HEK293T (cell line): ENCODE measurements at regions not wholly inside any gene's neighbourhood (a gene's known extent, or its start where the extent isn't known, plus 50 kb on each side); places are given as distances from the start of the nearest gene placed in this dataset.

Experiments used
- CTCF ChIA-PET: fragments of 350-600 bp; formaldehyde crosslinking; extraction: SDS; loops from one replicate; lab custom pipeline; 2021; ENCODE audit warnings: antibody characterized with exemption, inconsistent platforms; lab: Yijun Ruan, JAX
- POLR2A ChIA-PET: fragments of 350-600 bp; formaldehyde crosslinking; extraction: SDS; loops from one replicate; lab custom pipeline; 2020; ENCODE audit warnings: antibody characterized with exemption, inconsistent platforms; lab: Yijun Ruan, JAX
- DNase-seq: peaks from one replicate; pipeline ENCODE4 v3.0.0; 2012; ENCODE audit warnings: mixed read lengths; ENCODE audit errors: extremely low spot score
- ARNT ChIP-seq: fragments of 450-650 bp; IDR thresholded peaks from 2 replicates; pipeline ENCODE4 v1.6.1; 2017; ENCODE audit warnings: mild to moderate bottlenecking
- BHLHE40 ChIP-seq: fragments of 450-650 bp; IDR thresholded peaks from 2 replicates; pipeline ENCODE4 v1.6.1; 2016; ENCODE audit warnings: mild to moderate bottlenecking, moderate library complexity, borderline replicate concordance
- CTBP1 ChIP-seq: fragments of 450-650 bp; IDR thresholded peaks from 2 replicates; pipeline ENCODE4 v1.6.1; 2016; ENCODE audit warnings: borderline replicate concordance
- ELF4 ChIP-seq: fragments of 450-650 bp; IDR thresholded peaks from 2 replicates; pipeline ENCODE4 v1.6.1; 2017; ENCODE audit warnings: antibody characterized with exemption
- FOXA1 ChIP-seq: fragments of 450-650 bp; IDR thresholded peaks from 2 replicates; pipeline ENCODE4 v1.6.1; 2016; ENCODE audit warnings: mild to moderate bottlenecking
- FOXK2 ChIP-seq: fragments of 450-650 bp; IDR thresholded peaks from 2 replicates; pipeline ENCODE4 v1.6.1; 2016; ENCODE audit warnings: mild to moderate bottlenecking
- FOXM1 ChIP-seq: fragments of 450-650 bp; IDR thresholded peaks from 2 replicates; pipeline ENCODE4 v1.6.1; 2017; ENCODE audit warnings: mild to moderate bottlenecking, borderline replicate concordance
- HDGF ChIP-seq: fragments of 450-650 bp; IDR thresholded peaks from 2 replicates; pipeline ENCODE4 v1.6.1; 2017; ENCODE audit warnings: antibody characterized with exemption, borderline replicate concordance
- L3MBTL2 ChIP-seq: fragments of 450-650 bp; conservative IDR thresholded peaks from 2 replicates; pipeline ENCODE4 v1.6.1; 2016; ENCODE audit warnings: mild to moderate bottlenecking
- LEF1 ChIP-seq: fragments of 450-650 bp; IDR thresholded peaks from 2 replicates; pipeline ENCODE4 v1.6.1; 2017; ENCODE audit warnings: mild to moderate bottlenecking, borderline replicate concordance
- NFRKB ChIP-seq: fragments of 450-650 bp; IDR thresholded peaks from 2 replicates; pipeline ENCODE4 v1.6.1; 2016; ENCODE audit warnings: mild to moderate bottlenecking, moderate library complexity
- PKNOX1 ChIP-seq: fragments of 450-650 bp; IDR thresholded peaks from 2 replicates; pipeline ENCODE4 v1.6.1; 2016
- SP1 ChIP-seq: fragments of 450-650 bp; IDR thresholded peaks from 2 replicates; pipeline ENCODE4 v1.6.1; 2017
- SUZ12 ChIP-seq: fragments of 450-650 bp; IDR thresholded peaks from 2 replicates; pipeline ENCODE4 v1.6.1; 2016; ENCODE audit warnings: mild to moderate bottlenecking
- TARDBP ChIP-seq: fragments of 450-650 bp; IDR thresholded peaks from 2 replicates; pipeline ENCODE4 v1.6.1; 2016
- ZNF384 ChIP-seq: fragments of 450-650 bp; IDR thresholded peaks from 2 replicates; pipeline ENCODE4 v1.6.1; 2016

- TF ChIP-seq BHLHE40 (no peak), FOXA1 (no peak), SP1 (no peak), ELF4 (no peak), FOXM1 (no peak), LEF1 (no peak), FOXK2 (no peak), L3MBTL2 (no peak), PKNOX1 (no peak), NFRKB (no peak), ZNF384 (no peak), ARNT (no peak), SUZ12 (no peak), TARDBP (no peak), HDGF (no peak), CTBP1 (no peak)
- ChIA-PET POLR2A (no interaction called here), CTCF (interaction anchor here (0.8 kb wide), 1 partner anchor 74 kb away, joined by 4 read pairs; no protein-coding TSS in a partner anchor)
- DNase-seq = no peak
Measured at GRCh38 chr4:53730031-53730805, 138.9 kb upstream of the LNX1 start.

- TF ChIP-seq NFRKB (no peak), ARNT (no peak), FOXM1 (no peak), FOXK2 (no peak), L3MBTL2 (no peak), LEF1 (no peak), ELF4 (no peak), PKNOX1 (no peak), SUZ12 (no peak), BHLHE40 (no peak), FOXA1 (no peak), HDGF (no peak), TARDBP (no peak), ZNF384 (no peak), CTBP1 (no peak), SP1 (no peak)
- CTCF ChIA-PET = no interaction called here
- DNase-seq = no peak
- POLR2A ChIA-PET = no interaction called here
Measured at GRCh38 chr4:53722110-53722509, 130.8 kb upstream of the LNX1 start.

- POLR2A ChIA-PET = no interaction called here
- CTCF ChIA-PET = no interaction called here
- no peak for DNase-seq
- no peak for TF ChIP-seq ARNT
- TF ChIP-seq SUZ12 = no peak
- TF ChIP-seq L3MBTL2 = no peak
- no peak for TF ChIP-seq TARDBP
- TF ChIP-seq ZNF384 = no peak
- no peak for TF ChIP-seq FOXM1
Measured at GRCh38 chr4:53721263-53721662, 130.0 kb upstream of the LNX1 start.

- ChIA-PET POLR2A (no interaction called here), CTCF (no interaction called here)
- DNase-seq = no peak
- TF ChIP-seq CTBP1 (no peak), L3MBTL2 (no peak), ELF4 (no peak), ZNF384 (no peak), LEF1 (no peak), SUZ12 (no peak), FOXK2 (no peak), PKNOX1 (no peak), ARNT (no peak), BHLHE40 (no peak)
Measured at GRCh38 chr4:53720776-53721175, 129.5 kb upstream of the LNX1 start.

GRCh38 chr4:53717064-53717549, 125.8 kb upstream of the LNX1 start:
- CTCF ChIA-PET = interaction anchor here (0.7 kb wide), 1 partner anchor 10 kb away, joined by 3 read pairs; no protein-coding TSS in a partner anchor
- no peak for TF ChIP-seq HDGF
- POLR2A ChIA-PET = no interaction called here
- DNase-seq = no peak

- TF ChIP-seq ZNF384 = no peak
- TF ChIP-seq L3MBTL2 = no peak
- TF ChIP-seq SUZ12 = no peak
- no peak for TF ChIP-seq ELF4
- TF ChIP-seq FOXA1 = no peak
- no peak for TF ChIP-seq CTBP1
- no peak for TF ChIP-seq LEF1
- TF ChIP-seq BHLHE40 = no peak
- no peak for TF ChIP-seq PKNOX1
- no peak for TF ChIP-seq ARNT
- no peak for TF ChIP-seq NFRKB
- TF ChIP-seq TARDBP = no peak
- TF ChIP-seq FOXK2 = no peak
- TF ChIP-seq FOXM1 = no peak
- TF ChIP-seq SP1 = no peak
- no peak for TF ChIP-seq HDGF
- POLR2A ChIA-PET = no interaction called here
- DNase-seq = no peak
- CTCF ChIA-PET = interaction anchor here (0.7 kb wide), 1 partner anchor 10 kb away, joined by 3 read pairs; no protein-coding TSS in a partner anchor
Measured at GRCh38 chr4:53716471-53717063, 125.3 kb upstream of the LNX1 start.
